Middle frontal gyrus (tissue), 1 donor: ENCODE measurements at regions not wholly inside any gene's neighbourhood (a gene's known extent, or its start where the extent isn't known, plus 50 kb on each side); places are given as distances from the start of the nearest gene placed in this dataset.
A peak's percentile ranks its signal among the peaks of the same experiment; 100 is the strongest.

Source experiments
- DNase-seq: peaks from one replicate; pipeline ENCODE4 v3.0.0-alpha.2; 2015; ENCODE audit warnings: low spot score; ENCODE audit errors: extremely low spot score

DNA sequence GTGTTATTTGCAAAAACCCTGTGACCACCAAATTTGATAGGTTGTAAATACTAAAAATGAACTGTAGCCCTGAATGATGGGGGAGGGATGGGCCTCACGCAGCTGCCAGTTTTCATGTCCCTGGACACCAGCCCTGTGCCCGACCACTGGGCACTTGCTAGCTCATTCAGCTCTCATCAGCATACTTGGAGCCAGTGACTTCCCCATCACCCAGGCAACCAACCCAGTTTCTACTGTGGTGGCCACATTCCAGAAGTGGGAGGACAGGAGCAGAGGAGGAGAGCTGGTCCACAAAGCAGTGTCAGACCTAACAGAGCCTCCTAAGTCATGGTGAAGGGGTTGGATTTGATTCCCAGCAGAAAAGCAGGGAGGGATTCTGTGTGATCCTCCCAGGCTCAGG, 128.2 kb downstream of the CPEB2 start:
- DNase-seq, result no peak

GRCh38 chr4:15131551-15131950, 129.3 kb downstream of the CPEB2 start:
- no peak for DNase-seq

DNA sequence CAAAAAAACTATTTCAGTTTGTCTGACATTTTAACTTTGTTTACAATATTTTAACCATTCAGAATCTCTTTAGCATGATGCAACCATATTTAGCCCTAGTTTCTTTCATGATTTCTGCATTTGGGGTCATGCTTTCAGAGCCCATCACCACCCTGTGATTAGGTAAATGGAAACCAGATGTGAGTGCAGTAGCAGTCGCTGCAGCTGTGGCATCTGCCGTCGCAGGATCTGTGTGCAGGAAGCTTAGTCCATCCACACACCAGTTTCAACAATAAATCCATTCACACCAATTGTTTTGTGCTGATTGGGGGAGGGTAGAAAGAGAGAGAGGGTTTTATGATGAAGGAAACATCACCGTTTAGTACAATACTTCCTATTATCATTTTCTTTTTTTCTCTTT, 130.5 kb downstream of the CPEB2 start:
- peak; percentile 43 for DNase-seq

GRCh38 chr4:15139599-15139998, 137.3 kb downstream of the CPEB2 start:
- DNase-seq, result no peak

DNA sequence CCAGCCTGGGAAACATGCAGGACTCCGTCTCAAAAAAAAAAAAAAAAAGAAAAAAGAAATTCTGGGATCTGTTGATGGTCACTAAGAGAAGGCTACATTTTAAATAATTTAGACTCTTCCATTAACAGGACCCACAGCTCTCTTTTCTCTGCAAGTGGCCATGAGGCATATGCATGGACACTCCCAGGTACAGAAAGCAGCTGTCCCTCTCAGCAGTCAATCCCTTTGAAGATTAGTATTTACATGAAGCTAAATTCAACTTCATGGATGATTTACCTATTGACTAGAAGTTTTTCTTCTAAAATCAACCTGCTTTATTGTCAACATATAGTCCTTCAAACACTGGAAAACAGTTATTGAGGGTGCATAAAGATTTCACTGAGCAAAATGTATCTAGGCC, 139.9 kb downstream of the CPEB2 start:
- no peak for DNase-seq

- DNase-seq, result no peak
Measured at GRCh38 chr4:15143551-15143950, 141.3 kb downstream of the CPEB2 start.

GRCh38 chr4:15144249-15144966, 142.1 kb downstream of the CPEB2 start:
- DNase-seq, result no peak

DNA sequence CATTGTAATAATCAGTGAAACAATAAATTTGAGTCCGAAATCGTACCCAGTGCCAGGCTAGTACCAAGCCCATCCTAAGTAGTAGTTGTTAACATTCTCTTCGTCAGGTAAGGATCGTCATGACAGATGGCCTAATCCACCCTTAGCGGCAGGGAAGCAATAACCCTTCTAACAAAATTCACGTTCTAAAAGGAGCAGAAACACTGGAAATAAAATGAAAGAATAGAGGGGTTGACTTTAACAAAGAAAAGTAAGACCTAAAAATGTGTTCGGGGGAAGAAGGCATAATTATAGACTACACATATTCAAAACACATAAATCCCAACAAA, 142.7 kb downstream of the CPEB2 start:
- no peak for DNase-seq

GRCh38 chr4:15145709-15146108, 143.4 kb downstream of the CPEB2 start:
- DNase-seq, result no peak

- DNase-seq, result peak; percentile 66
Measured at GRCh38 chr4:15147714-15148113, 145.4 kb downstream of the CPEB2 start.

DNA sequence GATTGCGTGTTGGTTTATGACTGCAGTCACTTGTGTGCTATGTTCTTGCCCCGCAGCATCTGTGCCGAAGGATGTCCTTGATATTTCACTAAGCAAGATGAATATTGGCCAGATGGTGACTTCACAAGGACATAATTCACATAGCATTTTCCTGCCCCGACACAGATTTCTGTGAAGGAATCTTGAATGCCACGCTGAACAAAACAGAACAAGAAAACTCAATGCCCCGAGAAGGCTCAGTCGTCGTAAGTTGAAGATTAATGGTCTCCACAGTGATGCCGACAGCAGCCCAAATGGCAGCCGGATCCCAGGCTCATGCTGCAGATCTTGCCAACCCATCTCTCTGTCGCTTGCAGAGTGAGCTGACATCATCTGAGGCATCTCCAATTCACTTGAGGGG, 145.9 kb downstream of the CPEB2 start:
- DNase-seq, result no peak

- DNase-seq, result no peak
Measured at GRCh38 chr4:15148691-15149090, 146.4 kb downstream of the CPEB2 start.

GRCh38 chr4:15149234-15149838, 147.1 kb downstream of the CPEB2 start:
- no peak for DNase-seq

DNA sequence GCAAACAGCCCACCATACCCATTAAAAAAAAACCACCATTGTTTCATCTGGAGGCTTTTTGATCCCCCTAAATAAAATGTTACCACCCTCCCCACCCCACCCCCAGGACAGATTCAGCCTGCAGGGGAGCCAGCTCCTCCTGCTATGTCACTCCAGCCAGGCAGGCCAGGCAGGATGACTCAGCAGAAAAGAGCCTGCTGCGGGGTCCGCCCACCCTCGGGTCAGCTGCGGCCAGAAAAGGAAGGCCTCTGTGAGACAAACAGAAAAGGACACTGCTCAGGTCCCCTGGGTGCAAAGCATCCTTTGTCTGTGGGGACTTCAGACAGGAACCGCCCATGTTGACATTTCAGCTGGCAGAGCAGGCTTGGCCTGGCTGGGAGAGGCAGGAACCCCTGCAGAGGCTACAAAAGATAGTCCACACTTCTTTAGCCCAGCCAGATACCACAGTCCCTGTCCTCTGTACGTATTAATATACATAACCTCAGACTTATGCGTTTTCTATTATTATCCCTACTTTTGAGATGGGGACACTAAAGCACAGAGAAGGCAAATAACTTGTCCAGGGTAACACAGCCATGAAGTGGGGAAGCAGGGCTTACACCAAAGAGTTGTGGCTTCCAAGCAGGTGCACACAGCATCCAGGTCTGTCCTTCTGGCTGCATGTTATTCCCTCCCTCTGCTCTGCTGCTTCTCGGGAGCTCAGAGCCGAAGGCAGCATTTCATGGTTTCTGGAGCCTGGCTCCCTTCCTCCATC, 147.7 kb downstream of the CPEB2 start:
- peak; percentile 85 for DNase-seq

GRCh38 chr4:15150631-15151030, 148.3 kb downstream of the CPEB2 start:
- no peak for DNase-seq

GRCh38 chr4:15151033-15151432, 148.8 kb downstream of the CPEB2 start:
- no peak for DNase-seq

DNA sequence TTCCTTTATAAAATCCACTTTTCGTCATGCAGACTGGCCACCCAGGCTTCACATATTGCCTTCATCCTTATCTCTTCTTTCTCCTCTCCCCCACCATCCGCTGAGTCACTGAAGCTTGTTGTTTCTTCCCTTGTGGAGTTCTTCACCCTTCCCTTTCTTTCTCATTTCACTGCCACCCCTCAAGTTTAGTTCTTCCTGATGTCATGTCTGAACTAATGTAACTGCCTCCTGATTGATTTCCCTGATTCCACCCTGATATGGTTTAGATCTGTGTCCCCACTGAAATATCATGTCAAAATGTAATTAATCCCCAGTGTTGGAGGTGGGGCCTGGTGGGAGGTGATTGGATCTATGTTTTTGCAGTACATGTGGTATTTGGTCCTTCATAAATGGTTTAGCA, 151.4 kb downstream of the CPEB2 start:
- DNase-seq, result no peak

- DNase-seq, result no peak
Measured at GRCh38 chr4:15158406-15159091, 156.3 kb downstream of the CPEB2 start.

GRCh38 chr4:15159477-15160019, 157.3 kb downstream of the CPEB2 start:
- DNase-seq, result no peak

DNA sequence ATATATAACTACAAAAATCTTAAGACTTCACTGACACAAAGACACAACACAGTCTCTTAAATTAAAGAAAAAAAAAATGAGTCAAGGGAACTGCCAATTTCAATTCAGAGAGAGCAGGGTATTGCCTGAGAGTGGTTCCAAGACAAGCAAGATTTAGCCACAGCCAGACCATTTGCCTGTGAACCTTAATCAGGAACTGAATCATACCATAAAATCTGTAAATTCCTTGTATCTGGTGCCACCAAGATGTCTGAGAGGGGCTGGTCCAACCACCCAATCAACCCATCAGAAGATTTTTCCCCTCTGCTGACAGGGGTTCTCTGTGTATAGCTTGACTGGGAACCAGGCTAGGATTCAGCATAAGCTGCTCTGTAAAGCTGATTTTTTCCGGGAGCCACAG, 159.2 kb downstream of the CPEB2 start:
- no peak for DNase-seq

DNA sequence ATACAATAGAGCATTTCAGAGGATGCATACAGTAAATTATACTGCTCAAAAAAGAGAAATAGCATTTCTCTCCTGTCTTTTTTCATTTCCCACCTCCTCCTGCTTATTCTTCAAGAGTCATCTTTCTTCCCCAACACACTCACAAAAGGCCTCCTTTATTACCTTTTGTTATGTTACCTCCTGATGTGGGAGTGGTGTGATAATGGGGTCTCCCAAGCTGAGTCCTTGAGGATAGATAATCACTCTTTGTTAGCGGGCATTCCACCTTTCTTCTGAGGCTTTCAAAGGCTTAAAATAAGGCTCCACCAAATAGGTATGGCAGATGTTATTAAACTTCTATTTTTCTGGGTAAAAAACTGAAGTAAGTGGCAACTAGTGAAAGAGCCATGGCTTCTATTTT, 159.8 kb downstream of the CPEB2 start:
- DNase-seq, result no peak
